Right atrium auricular region (tissue), 2 donors: ENCODE measurements at regions not wholly inside any gene's neighbourhood (a gene's known extent, or its start where the extent isn't known, plus 50 kb on each side); places are given as distances from the start of the nearest gene placed in this dataset.

ENCODE experiments used
- DNase-seq: peaks from one replicate; pipeline ENCODE4 v3.0.0-alpha.2; 2019; ENCODE audit warnings: low spot score
- H3K27ac ChIP-seq, 2 donors: fragments of 200-600 bp; sonication (generic); 1 replicate in 1 of 2; 2 replicates in 1 of 2; pipeline ENCODE4 v1.5.1; 2016 to 2019
- H3K27me3 ChIP-seq, 2 donors: fragments of 200-600 bp; sonication (generic); one replicate each; pipeline versions ENCODE4 v1.5.1 to v1.6.0; 2017 to 2019
- H3K36me3 ChIP-seq: fragments of 200-600 bp; sonication (generic); one replicate; pipeline ENCODE4 v1.5.1; 2016
- H3K4me1 ChIP-seq, 2 donors: fragments of 200-600 bp; sonication (generic); one replicate each; pipeline versions ENCODE4 v1.5.1 to v1.6.0; 2017 to 2019
- H3K4me3 ChIP-seq, 2 donors: fragments of 200-600 bp; sonication (generic); 1 replicate in 1 of 2; 2 replicates in 1 of 2; pipeline ENCODE4 v1.5.1; 2017 to 2019; ENCODE audit warnings: mild to moderate bottlenecking in 1 of 2, moderate library complexity in 1 of 2
- H3K9me3 ChIP-seq, 2 donors: fragments of 200-600 bp; sonication (generic); one replicate each; pipeline ENCODE4 v1.5.1; 2019
- CTCF ChIP-seq, 2 donors: fragments of 200-600 bp; sonication (generic); IDR thresholded peaks; one replicate each; pipeline ENCODE4 v1.5.1; 2019; ENCODE audit warnings: antibody characterized with exemption in 2 of 2

- Histone ChIP-seq H3K4me3 (no peak overlapping the region), H3K36me3 (no peaks in the 10 kb centered on the region), H3K27me3 (no peaks in the 10 kb centered on the region), H3K9me3 (no peaks in the 10 kb centered on the region), H3K27ac (no peak overlapping the region), H3K4me1 (no peaks in the 10 kb centered on the region)
- no peak for DNase-seq
- TF ChIP-seq CTCF (IDR thresholded peaks at IDR 0.05) = no peak
These were observed 99.4 kb upstream of the MYCN start for GRCh38 chr2:15840969-15841368.

GRCh38 chr2:15841776-15842560 is 98.4 kb upstream of the MYCN start:
- no peaks in the 10 kb centered on the region for H3K4me1 ChIP-seq
- no peak for DNase-seq

GRCh38 chr2:15842758-15843666 is 97.3 kb upstream of the MYCN start:
- peak; percentile 34 for DNase-seq
- H3K27me3 ChIP-seq = no peaks in the 10 kb centered on the region
- TF ChIP-seq CTCF (IDR thresholded peaks at IDR 0.05) = no peak
- no peaks in the 10 kb centered on the region for H3K36me3 ChIP-seq
- H3K27ac ChIP-seq = no peak overlapping the region
- no peaks in the 10 kb centered on the region for H3K4me1 ChIP-seq
- no peak overlapping the region for H3K4me3 ChIP-seq
- H3K9me3 ChIP-seq = no peaks in the 10 kb centered on the region

More at GRCh38 chr2:15841776-15842560, 98.4 kb upstream of the MYCN start:
- H3K9me3 ChIP-seq = no peaks in the 10 kb centered on the region
- no peak overlapping the region for H3K27ac ChIP-seq
- no peaks in the 10 kb centered on the region for H3K36me3 ChIP-seq
- no peak for TF ChIP-seq CTCF (IDR thresholded peaks at IDR 0.05)
- no peak overlapping the region for H3K4me3 ChIP-seq
- no peaks in the 10 kb centered on the region for H3K27me3 ChIP-seq

- H3K4me3 ChIP-seq = no peak overlapping the region
- H3K27me3 ChIP-seq = no peaks in the 10 kb centered on the region
- DNase-seq = peak; percentile 38
- no peak overlapping the region for H3K27ac ChIP-seq
- no peaks in the 10 kb centered on the region for H3K4me1 ChIP-seq
- no peaks in the 10 kb centered on the region for H3K36me3 ChIP-seq
- H3K9me3 ChIP-seq = no peaks in the 10 kb centered on the region
- no peak for TF ChIP-seq CTCF (IDR thresholded peaks at IDR 0.05)
These were observed 96.0 kb upstream of the MYCN start for GRCh38 chr2:15844211-15844801.

GRCh38 chr2:15845294-15845693 is 95.1 kb upstream of the MYCN start:
- Histone ChIP-seq H3K4me3 (no peak overlapping the region), H3K27ac (no peak overlapping the region), H3K27me3 (no peaks in the 10 kb centered on the region), H3K4me1 (no peaks in the 10 kb centered on the region), H3K36me3 (no peaks in the 10 kb centered on the region), H3K9me3 (no peaks in the 10 kb centered on the region)
- DNase-seq = no peak
- TF ChIP-seq CTCF (IDR thresholded peaks at IDR 0.05) = no peak
